GM18861 (cell line): ENCODE measurements at regions not wholly inside any gene's neighbourhood (a gene's known extent, or its start where the extent isn't known, plus 50 kb on each side); places are given as distances from the start of the nearest gene placed in this dataset.
A peak's percentile ranks its signal among the peaks of the same experiment; 100 is the strongest.
"Not testable (repeated sequence)": the region's sequence is repeated elsewhere in the genome, so short reads cannot be mapped to it uniquely, and the experiment has no call there.

Experiments used
- ATAC-seq: cut with Tn5 transposase; IDR thresholded peaks from one replicate; pipeline ENCODE4 v1.9.1; 2021; ENCODE audit not compliant: unreplicated experiment

DNA sequence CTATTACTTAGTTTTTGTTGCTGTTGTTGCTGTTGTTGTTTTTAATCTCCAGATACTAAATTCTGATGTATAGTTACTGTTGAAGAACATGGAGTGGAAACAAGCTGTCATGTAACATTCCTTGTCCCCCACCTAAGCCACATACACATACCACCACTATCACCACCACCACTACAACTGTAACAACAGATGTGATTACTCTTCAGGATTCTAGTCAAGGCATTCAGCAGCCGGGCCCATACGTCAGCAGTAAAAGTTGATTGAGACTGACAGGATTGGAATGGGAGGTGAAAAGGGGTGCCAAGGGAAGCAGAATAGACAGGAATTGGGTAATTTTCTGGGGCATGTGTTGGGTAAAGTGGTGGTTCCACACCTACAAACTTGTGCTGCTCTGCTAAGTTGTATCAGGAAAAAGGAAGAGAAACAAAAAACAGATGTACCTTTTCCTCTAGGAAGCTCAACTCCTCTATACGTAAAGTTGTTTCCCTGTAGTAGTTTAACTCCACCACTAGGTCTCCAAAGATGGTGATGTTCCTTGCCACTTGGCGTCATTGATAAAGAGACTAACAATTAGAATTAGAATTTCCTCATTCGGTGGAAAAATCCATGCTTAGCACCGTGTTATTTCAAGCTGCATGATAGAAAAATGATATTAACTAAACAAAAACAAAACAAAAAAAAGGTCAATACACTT is 138.6 kb downstream of the ARRDC3 start:
- ATAC-seq, result no peak

DNA sequence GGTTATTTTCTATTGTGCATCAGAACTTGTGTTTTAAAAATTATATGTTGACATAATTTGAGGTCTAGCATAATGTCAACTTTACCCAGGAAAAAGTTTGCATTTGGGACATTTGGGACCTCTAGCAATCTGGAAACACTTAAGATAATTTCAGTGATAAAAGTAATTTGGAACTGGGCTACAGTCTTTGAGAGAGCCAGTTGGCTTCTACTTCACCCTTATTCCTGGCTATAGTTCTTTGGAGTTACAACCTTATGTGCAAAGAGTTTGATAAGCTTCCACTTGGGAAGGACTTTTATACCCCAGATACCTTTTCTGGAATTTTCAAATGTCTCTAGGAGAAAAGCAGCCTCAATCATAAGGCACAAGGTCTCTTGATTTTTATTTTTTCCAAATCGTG is 139.3 kb downstream of the ARRDC3 start:
- no peak for ATAC-seq

GRCh38 chr5:91243286-91243685 is 139.8 kb downstream of the ARRDC3 start:
- ATAC-seq, result no peak

DNA sequence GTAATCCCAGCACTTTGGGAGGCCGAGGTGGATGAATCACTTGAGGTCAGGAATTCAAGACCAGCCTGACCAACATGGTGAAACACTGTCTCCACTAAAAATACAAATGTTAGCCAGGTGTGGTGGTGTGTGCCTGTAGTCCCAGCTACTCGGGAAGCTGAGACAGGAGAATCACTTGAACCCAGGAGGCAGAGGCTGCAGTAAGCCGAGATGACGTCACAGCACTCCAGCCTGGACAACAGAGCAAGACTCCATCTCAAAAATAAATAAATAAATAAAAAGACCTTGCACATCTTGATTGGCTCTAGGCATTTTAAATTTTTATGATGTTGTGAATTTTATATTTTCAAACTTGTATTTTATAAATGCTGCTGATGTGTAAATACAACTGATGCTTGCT is 141.7 kb downstream of the ARRDC3 start:
- not testable (repeated sequence) for ATAC-seq

DNA sequence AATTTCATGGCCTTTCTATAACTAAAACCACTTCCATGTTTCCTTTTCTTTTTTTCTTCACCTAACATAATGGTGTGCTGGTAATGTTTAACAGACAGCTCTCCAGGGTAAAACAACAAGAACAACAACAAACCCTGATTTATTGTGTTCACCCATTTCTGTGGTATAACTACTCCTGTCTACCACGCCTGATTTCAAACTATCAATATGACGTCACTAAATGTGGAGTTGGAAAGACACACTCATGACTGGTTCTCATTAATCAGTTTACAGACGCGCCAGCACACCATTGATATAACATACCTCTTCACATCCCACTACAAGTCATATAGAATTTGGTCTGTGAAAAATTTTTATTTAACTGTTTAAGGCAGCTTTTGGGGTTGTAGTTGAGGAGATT is 142.9 kb downstream of the ARRDC3 start:
- no peak for ATAC-seq

DNA sequence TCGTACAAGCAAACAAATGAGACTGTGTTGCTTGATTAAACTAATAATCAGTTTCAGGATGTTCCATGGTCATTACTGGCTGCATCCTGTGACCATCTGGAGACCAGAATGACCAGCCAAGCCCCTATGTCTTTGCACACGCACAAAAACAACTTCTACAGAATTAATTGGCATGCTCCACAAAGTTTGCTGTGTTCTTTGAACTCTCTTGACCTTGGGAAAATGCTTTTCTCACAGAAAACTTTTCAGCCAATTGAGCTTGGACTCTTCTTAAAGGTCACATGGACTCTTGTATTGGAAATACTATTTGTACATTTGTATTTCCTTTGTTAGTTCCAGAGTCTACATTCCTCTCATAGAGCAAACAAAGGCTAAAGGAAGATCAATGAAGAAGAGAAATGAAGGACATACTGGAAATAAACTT is 147.8 kb downstream of the ARRDC3 start:
- ATAC-seq, result no peak

- no peak for ATAC-seq
These were observed 150.6 kb downstream of the ARRDC3 start for GRCh38 chr5:91232523-91232922.

GRCh38 chr5:91229031-91229727 is 153.9 kb downstream of the ARRDC3 start:
- ATAC-seq, result no peak

DNA sequence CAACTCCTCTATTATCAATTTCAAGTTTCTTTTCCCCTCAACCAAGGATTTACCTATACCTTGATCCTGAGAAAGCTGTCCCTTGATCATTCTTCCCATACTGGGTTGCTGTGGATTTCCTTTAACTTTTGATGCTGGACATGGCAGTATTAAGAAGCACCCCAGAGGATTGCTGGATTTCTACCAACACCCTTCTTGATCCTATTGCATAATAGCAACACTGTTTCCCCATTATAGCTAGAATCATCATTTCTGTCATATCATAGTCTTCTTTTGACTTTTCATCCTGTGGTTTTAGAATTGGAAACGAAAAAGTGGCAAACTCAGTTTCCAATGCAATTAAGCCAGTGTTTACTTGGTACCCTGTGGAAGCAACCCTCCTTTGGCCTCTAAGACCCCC is 154.9 kb downstream of the ARRDC3 start:
- no peak for ATAC-seq

GRCh38 chr5:91225848-91226686 is 157.1 kb downstream of the ARRDC3 start:
- ATAC-seq, result peak; percentile 82

GRCh38 chr5:91224969-91225368 is 158.1 kb downstream of the ARRDC3 start:
- ATAC-seq, result no peak

DNA sequence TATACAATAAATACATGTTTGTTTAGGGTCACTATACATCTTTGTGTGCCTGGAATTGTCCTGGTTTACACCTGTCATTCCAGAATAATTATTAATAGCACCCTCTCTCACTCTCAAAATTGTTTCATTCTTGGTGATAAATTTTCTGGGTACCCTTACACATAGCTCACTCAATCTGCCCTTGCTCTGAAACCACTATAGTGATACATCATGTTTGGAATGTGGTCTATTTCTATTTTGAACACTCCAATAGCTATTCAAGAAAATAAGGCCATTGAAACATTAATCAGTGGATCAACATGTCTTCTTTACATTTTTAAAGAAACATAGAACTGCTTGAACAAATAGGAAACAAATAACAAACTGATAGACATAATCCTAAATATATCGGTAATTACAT is 158.7 kb downstream of the ARRDC3 start:
- no peak for ATAC-seq

- no peak for ATAC-seq
These were observed 159.2 kb downstream of the ARRDC3 start for GRCh38 chr5:91223886-91224285.

GRCh38 chr5:91222482-91222881 is 160.6 kb downstream of the ARRDC3 start:
- ATAC-seq, result no peak

DNA sequence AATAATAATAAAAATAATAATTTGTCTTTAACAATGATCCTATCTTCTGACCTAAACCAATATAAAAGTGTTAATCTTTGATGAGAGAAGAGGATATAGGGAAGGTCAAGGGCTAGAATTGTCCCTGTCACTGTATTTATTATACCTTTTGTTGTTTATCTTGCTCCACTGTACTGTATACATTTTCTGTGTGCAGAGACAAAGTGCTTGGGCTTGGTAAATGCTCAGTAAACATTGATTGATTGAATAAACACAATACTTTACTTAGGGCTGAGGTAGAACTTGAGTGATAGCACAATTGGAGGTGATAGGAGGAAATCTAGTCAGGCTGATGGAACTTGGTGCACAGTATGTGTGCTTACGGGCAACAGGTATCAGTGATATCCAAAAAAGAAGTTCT is 161.2 kb downstream of the ARRDC3 start:
- ATAC-seq, result no peak

DNA sequence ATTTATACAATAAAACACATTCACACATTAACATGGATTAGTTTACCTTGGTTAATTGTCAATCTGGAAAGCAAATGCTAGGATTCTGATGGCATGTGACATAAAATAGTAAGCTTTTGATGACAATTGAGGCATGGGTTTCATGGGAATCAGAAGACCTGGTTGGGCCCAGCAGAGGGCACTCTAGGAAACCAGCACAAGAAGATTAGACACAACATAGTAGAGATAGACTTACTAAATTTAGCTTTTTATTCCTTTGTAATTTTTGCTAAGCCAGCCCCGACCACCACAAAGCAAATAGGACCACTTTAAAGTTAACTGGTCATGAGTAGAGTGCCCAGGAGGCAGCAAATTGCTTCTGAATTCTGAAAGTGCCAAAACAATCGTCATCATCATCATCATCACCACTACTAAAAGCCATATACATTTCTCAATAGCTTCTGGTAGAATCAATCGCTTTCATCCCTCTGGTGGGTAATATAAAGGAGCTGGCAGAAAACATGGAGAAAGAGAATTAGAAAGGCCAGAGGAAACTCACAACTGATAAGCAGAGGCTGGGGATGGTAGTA is 163.2 kb downstream of the ARRDC3 start:
- no peak for ATAC-seq

GRCh38 chr5:91219091-91219802 is 163.9 kb downstream of the ARRDC3 start:
- no peak for ATAC-seq

GRCh38 chr5:91217859-91218258 is 165.3 kb downstream of the ARRDC3 start:
- ATAC-seq, result no peak

DNA sequence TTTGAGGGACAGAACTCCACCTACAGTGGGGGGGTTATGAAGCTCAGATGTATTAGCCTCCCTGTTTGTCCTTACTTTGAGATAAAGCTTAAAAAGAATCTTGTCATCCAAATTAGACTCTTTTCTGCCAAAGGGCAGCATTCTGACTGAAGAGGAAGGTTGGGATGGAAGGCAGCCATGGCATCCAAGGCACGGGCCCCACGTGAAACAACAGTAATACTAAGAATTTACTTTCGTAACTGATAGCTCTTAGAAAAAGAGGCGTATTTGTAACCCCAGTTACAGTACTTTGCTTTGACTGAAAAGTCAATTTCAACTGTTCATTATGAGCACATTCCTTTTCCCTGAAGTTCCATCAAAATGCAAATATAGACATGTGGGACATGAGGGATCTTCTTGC is 168.5 kb downstream of the ARRDC3 start:
- no peak for ATAC-seq
